B cell (primary cell): ENCODE measurements at regions not wholly inside any gene's neighbourhood (a gene's known extent, or its start where the extent isn't known, plus 50 kb on each side); places are given as distances from the start of the nearest gene placed in this dataset. TPM values are rescaled to one million over a fixed set of nuclear protein-coding genes. Genes with fewer than 3 reads are reported as not detected.

Experiments used
- ATAC-seq: fragments of 200-7000 bp; cut with Tn5 transposase; one replicate; pipeline ENCODE4 v1.10.0; 2021; ENCODE audit warnings: low read depth, mild to moderate bottlenecking, moderate number of reproducible peaks, moderate library complexity
- CTCF ChIA-PET: fragments of 350-600 bp; sonication (Branson Sonifier 250); formaldehyde crosslinking; loops from one replicate; lab custom pipeline; 2021; ENCODE audit warnings: antibody characterized with exemption, inconsistent platforms; lab: Charles Lee
- POLR2A ChIA-PET: fragments of 350-600 bp; sonication (Branson Sonifier 250); formaldehyde crosslinking; loops from one replicate; lab custom pipeline; 2021; ENCODE audit warnings: antibody characterized with exemption; lab: Charles Lee
- DNase-seq: peaks from one replicate; pipeline ENCODE4 v3.0.0; 2013
- H2AFZ ChIP-seq: 2 replicates; pipeline ENCODE4 v1.6.1; 2012; ENCODE audit warnings: mild to moderate bottlenecking, low read depth, low read length; ENCODE audit not compliant: insufficient read depth, poor library complexity, severe bottlenecking
- H3K27ac ChIP-seq, 2 donors: 1 replicate in 1 of 2; 2 replicates in 1 of 2; pipeline ENCODE4 v1.5.1; 2012 to 2013; ENCODE audit warnings: low read length in 2 of 2, mild to moderate bottlenecking in 2 of 2, moderate library complexity in 1 of 2
- H3K27me3 ChIP-seq, 4 experiments: fragments of 200-600 bp in 1 of 4; sonication (generic) in 1 of 4; replicated peaks in 1 of 4; 1 replicate in 2 of 4; 2 replicates in 2 of 4; pipeline versions ENCODE4 v1.6.1 to v1.7.0; 2013 to 2016; ENCODE audit warnings: low read length in 3 of 4, mild to moderate bottlenecking in 2 of 4, mixed read lengths in 1 of 4, moderate library complexity in 1 of 4; ENCODE audit not compliant: insufficient read depth in 4 of 4, control insufficient read depth in 3 of 4; ENCODE audit errors: control extremely low read depth in 1 of 4
- H3K36me3 ChIP-seq, 2 experiments: replicated peaks in 1 of 2; 1 replicate in 1 of 2; 2 replicates in 1 of 2; pipeline versions ENCODE4 v1.6.1 to v1.7.1; 2013; ENCODE audit warnings: low read length in 1 of 2; ENCODE audit not compliant: insufficient read depth in 2 of 2, control insufficient read depth in 1 of 2; ENCODE audit errors: control extremely low read depth in 1 of 2, extremely low read depth in 1 of 2
- H3K4me1 ChIP-seq, 2 donors: fragments of 200-600 bp in 1 of 2; sonication (generic) in 1 of 2; 1 replicate in 1 of 2; 2 replicates in 1 of 2; pipeline versions ENCODE4 v1.5.1 to v1.6.1; 2013 to 2017; ENCODE audit warnings: low read length in 2 of 2; ENCODE audit not compliant: control insufficient read depth in 2 of 2, insufficient read depth in 2 of 2
- H3K4me2 ChIP-seq: replicated peaks from 2 replicates; pipeline ENCODE3; 2012; ENCODE audit warnings: mild to moderate bottlenecking, low read depth, low read length; ENCODE audit not compliant: poor library complexity, severe bottlenecking
- H3K4me3 ChIP-seq, 5 experiments: fragments of 200-600 bp in 1 of 5; sonication (generic) in 1 of 5; 1 replicate in 3 of 5; 2 replicates in 2 of 5; pipeline versions ENCODE4 v1.5.1 to v1.7.0; 2011 to 2016; ENCODE audit warnings: low read length in 4 of 5, mild to moderate bottlenecking in 4 of 5, low read depth in 2 of 5, control low read depth in 1 of 5, moderate library complexity in 1 of 5; ENCODE audit not compliant: insufficient read depth in 1 of 5; ENCODE audit errors: control extremely low read depth in 1 of 5, extremely low read depth in 1 of 5
- H3K79me2 ChIP-seq: fragments of 200-600 bp; sonication (generic); one replicate; pipeline ENCODE4 v1.6.0; 2016; ENCODE audit warnings: low read length; ENCODE audit not compliant: control insufficient read depth, insufficient read depth
- H3K9ac ChIP-seq: fragments of 200-600 bp; sonication (generic); 2 replicates; pipeline ENCODE4 v1.6.1; 2017; ENCODE audit warnings: mild to moderate bottlenecking, low read length, moderate library complexity
- H3K9me3 ChIP-seq, 3 donors: one replicate each; pipeline versions ENCODE4 v1.6.1 to v1.7.1; 2013; ENCODE audit warnings: low read length in 2 of 3; ENCODE audit not compliant: control insufficient read depth in 2 of 3, insufficient read depth in 1 of 3; ENCODE audit errors: control extremely low read depth in 1 of 3
- H4K20me1 ChIP-seq: 2 replicates; pipeline ENCODE4 v1.6.0; 2012; ENCODE audit warnings: mild to moderate bottlenecking, low read length; ENCODE audit not compliant: insufficient read depth, control insufficient read depth, poor library complexity, severe bottlenecking
- H3K27ac Mint-ChIP-seq: one replicate; pipeline ENCODE4 v1.8.0; 2021; ENCODE audit warnings: mixed read lengths
- H3K27me3 Mint-ChIP-seq: one replicate; pipeline ENCODE4 v1.8.0; 2021; ENCODE audit warnings: mixed read lengths
- H3K4me1 Mint-ChIP-seq: one replicate; pipeline ENCODE4 v1.8.0; 2021; ENCODE audit warnings: mixed read lengths
- H3K4me3 Mint-ChIP-seq: one replicate; pipeline ENCODE4 v1.8.0; 2021; ENCODE audit warnings: mixed read lengths
- H3K9me3 Mint-ChIP-seq: one replicate; pipeline ENCODE4 v1.8.0; 2022; ENCODE audit warnings: mixed read lengths; ENCODE audit not compliant: insufficient read depth
- CTCF ChIP-seq: fragments of 200-600 bp; IDR thresholded peaks from one replicate; pipeline ENCODE4 v1.8.0; 2022; ENCODE audit warnings: antibody characterized with exemption, mild to moderate bottlenecking
- EZH2 ChIP-seq: IDR thresholded peaks from 2 replicates; pipeline ENCODE4 v1.6.1; 2012; ENCODE audit warnings: borderline replicate concordance, low read depth, mild to moderate bottlenecking, moderate library complexity, low read length; ENCODE audit not compliant: insufficient read depth, poor library complexity, severe bottlenecking
- intact Hi-C: fragments of 100-400 bp; cut with micrococcal nuclease; formaldehyde crosslinking; loops from one replicate; pipeline ENCODE4 v1.10.0; 2022
- small RNA-seq: library from RNA; depleted of rRNA; stranded (forward); fragments of <200 nt; gene quantifications from one replicate; pipeline ENCODE3, GENCODE V24; 2012; ENCODE audit warnings: low replicate concordance, low read depth; ENCODE audit not compliant: insufficient read length

GRCh38 chr4:18071894-18072293 lies 50.3 kb upstream of the LCORL start:
- ChIA-PET POLR2A (no interaction called here), CTCF (no interaction called here)
- Mint-ChIP-seq H3K9me3 (peaks cover 6% of the 10 kb centered on the region), H3K4me1 (peaks cover 3% of the 10 kb centered on the region), H3K4me3 (no peak overlapping the region), H3K27ac (no peak overlapping the region), H3K27me3 (peaks cover 51% of the 10 kb centered on the region)
- no peak overlapping the region for H2AFZ ChIP-seq
- no peak for DNase-seq
- intact Hi-C loops, result no loop called here
- no peak overlapping the region for H3K9ac ChIP-seq
- H3K4me2 ChIP-seq, result no peak overlapping the region
- no peaks in the 10 kb centered on the region for H3K79me2 ChIP-seq
- no peaks in the 10 kb centered on the region for H3K4me1 ChIP-seq
- H4K20me1 ChIP-seq, result no peaks in the 10 kb centered on the region
- H3K4me3 ChIP-seq, result no peak overlapping the region
- H3K27ac ChIP-seq, result no peak overlapping the region
- no peaks in the 10 kb centered on the region for H3K36me3 ChIP-seq
- ATAC-seq, result no peak
- no peak for TF ChIP-seq EZH2
- TF ChIP-seq CTCF, result no peak
- H3K27me3 ChIP-seq, result peaks cover 0 to 23% (median 12%) of the 10 kb centered on the region in 4 experiments
- peaks cover 0 to 5% (median 0%) of the 10 kb centered on the region in 3 donors for H3K9me3 ChIP-seq

Small RNA genes lying in the stretch of these regions (small RNA-seq; reads per million reads assigned to genes)
- not detected for gene RNA5SP157
